SK-N-SH (cell line): ENCODE measurements at regions not wholly inside any gene's neighbourhood (a gene's known extent, or its start where the extent isn't known, plus 50 kb on each side); places are given as distances from the start of the nearest gene placed in this dataset.
A peak's percentile ranks its signal among the peaks of the same experiment; 100 is the strongest.
"Not testable (repeated sequence)": the region's sequence is repeated elsewhere in the genome, so short reads cannot be mapped to it uniquely, and the experiment has no call there.

Experiments
- CTCF ChIA-PET: fragments of 300-600, 350-600 bp; formaldehyde crosslinking; extraction: SDS; loops from one replicate; lab custom pipeline; 2021; lab: Yijun Ruan, JAX
- POLR2A ChIA-PET: fragments of 350-600 bp; sonication (Branson Sonifier 250); formaldehyde crosslinking; extraction: SDS; loops from one replicate; lab custom pipeline; 2020; ENCODE audit warnings: antibody characterized with exemption, inconsistent platforms; lab: Yijun Ruan, JAX
- DNase-seq: peaks from one replicate; pipeline ENCODE4 v3.0.0; 2012
- H2AFZ ChIP-seq: fragments of 200-600 bp; sonication (generic); 2 replicates; pipeline ENCODE4 v1.8.1; 2016; ENCODE audit warnings: antibody characterized with exemption, mild to moderate bottlenecking, low read depth
- H3F3A ChIP-seq: fragments of 200-600 bp; sonication (generic); replicated peaks from 2 replicates; pipeline ENCODE3; 2016; ENCODE audit warnings: antibody characterized with exemption, mild to moderate bottlenecking; ENCODE audit not compliant: insufficient read depth
- H3K27ac ChIP-seq, 2 experiments: fragments of 200-500 bp in 1 of 2; fragments of 200-600 bp in 1 of 2; sonication (Bioruptor generic) in 1 of 2; sonication (generic), shearing (Covaris generic) in 1 of 2; 2 replicates each; pipeline versions ENCODE4 v1.5.1 to v1.6.1; 2014 to 2016; ENCODE audit warnings: low read depth in 2 of 2, inconsistent platforms in 1 of 2, low read length in 1 of 2, mild to moderate bottlenecking in 1 of 2, mixed read lengths in 1 of 2
- H3K27me3 ChIP-seq: fragments of 200-600 bp; sonication (generic), shearing (Covaris generic); 2 replicates; pipeline ENCODE4 v1.6.1; 2016; ENCODE audit warnings: mixed run types; ENCODE audit not compliant: insufficient read depth
- H3K36me3 ChIP-seq, 2 experiments: fragments of 200-500 bp in 1 of 2; fragments of 200-600 bp in 1 of 2; sonication (Bioruptor generic) in 1 of 2; sonication (generic) in 1 of 2; replicated peaks in 1 of 2; 2 replicates each; pipeline versions ENCODE3 to v1.5.1; 2014 to 2016; ENCODE audit warnings: low read length in 1 of 2, mild to moderate bottlenecking in 1 of 2; ENCODE audit not compliant: insufficient read depth in 2 of 2, control insufficient read depth in 1 of 2
- H3K4me1 ChIP-seq, 2 experiments: fragments of 200-500 bp in 1 of 2; fragments of 200-600 bp in 1 of 2; sonication (Bioruptor generic) in 1 of 2; sonication (generic), shearing (Covaris generic) in 1 of 2; 2 replicates each; pipeline versions ENCODE4 v1.5.1 to v1.6.1; 2014 to 2016; ENCODE audit warnings: low read depth in 1 of 2, low read length in 1 of 2, mixed run types in 1 of 2; ENCODE audit not compliant: insufficient read depth in 2 of 2, control insufficient read depth in 1 of 2
- H3K4me2 ChIP-seq: fragments of 200-600 bp; sonication (generic), shearing (Covaris generic); 2 replicates; pipeline ENCODE4 v1.6.1; 2017; ENCODE audit warnings: mixed run types
- H3K4me3 ChIP-seq, 2 experiments: fragments of 200-500 bp in 1 of 2; fragments of 200-600 bp in 1 of 2; sonication (Bioruptor generic) in 1 of 2; sonication (generic), shearing (Covaris generic) in 1 of 2; 2 replicates each; pipeline versions ENCODE4 v1.5.1 to v1.8.1; 2014 to 2016; ENCODE audit warnings: low read depth in 2 of 2, inconsistent platforms in 1 of 2, low read length in 1 of 2, mild to moderate bottlenecking in 1 of 2, mixed read lengths in 1 of 2, moderate library complexity in 1 of 2
- H3K79me2 ChIP-seq: fragments of 200-600 bp; sonication (generic); 2 replicates; pipeline ENCODE4 v1.8.1; 2017; ENCODE audit warnings: mild to moderate bottlenecking; ENCODE audit not compliant: insufficient read depth
- H3K9ac ChIP-seq: fragments of 200-600 bp; sonication (generic); 2 replicates; pipeline ENCODE4 v1.6.1; 2017; ENCODE audit warnings: mixed run types
- H3K9me2 ChIP-seq: fragments of 200-600 bp; sonication (generic); 2 replicates; pipeline ENCODE4 v1.6.1; 2017; ENCODE audit warnings: mixed run types
- H3K9me3 ChIP-seq: fragments of 200-600 bp; sonication (generic); 2 replicates; pipeline ENCODE4 v1.6.1; 2017; ENCODE audit warnings: mixed run types, mild to moderate bottlenecking, moderate library complexity
- H4K20me1 ChIP-seq: fragments of 200-600 bp; sonication (generic); 2 replicates; pipeline ENCODE4 v1.6.1; 2017; ENCODE audit warnings: mild to moderate bottlenecking, mixed run types; ENCODE audit not compliant: insufficient read depth
- EP300 ChIP-seq, 2 experiments: IDR thresholded peaks; 2 replicates each; pipeline versions ENCODE4 v1.4.0 to v1.6.1; 2012; ENCODE audit warnings: borderline replicate concordance in 1 of 2, low read depth in 1 of 2, low read length in 1 of 2
- FOSL2 ChIP-seq: IDR thresholded peaks from 2 replicates; pipeline ENCODE4 v1.4.0; 2012; ENCODE audit warnings: low read depth, mild to moderate bottlenecking, moderate library complexity, borderline replicate concordance
- GABPA ChIP-seq: IDR thresholded peaks from 2 replicates; pipeline ENCODE4 v1.4.0; 2012; ENCODE audit warnings: low read depth, mild to moderate bottlenecking
- PBX3 ChIP-seq: IDR thresholded peaks from 2 replicates; pipeline ENCODE4; 2012
- SMC3 ChIP-seq: IDR thresholded peaks from 2 replicates; pipeline ENCODE4 v1.6.1; 2012; ENCODE audit warnings: low read depth, low read length, improper control_type of control experiment
- TCF12 ChIP-seq: IDR thresholded peaks from 2 replicates; pipeline ENCODE4 v1.4.0; 2012
- WGBS: methylation state at CpG from one replicate; pipeline ENCODE4 v1.1.6; 2017; ENCODE audit warnings: low lambda C conversion rate; 5-methylcytosine and 5-hydroxymethylcytosine counted together

GRCh38 chr16:29157051-29157923, 172.4 kb downstream of the LAT start:
- H3K79me2 ChIP-seq, H3K36me3 ChIP-seq, CTCF ChIA-PET, DNase-seq, H3K4me3 ChIP-seq, H4K20me1 ChIP-seq, POLR2A ChIA-PET, H3K9me3 ChIP-seq, H3F3A ChIP-seq, H2AFZ ChIP-seq, H3K9me2 ChIP-seq, H3K27me3 ChIP-seq: not testable (repeated sequence)
- H3K27ac ChIP-seq = peak overlapping the region; percentile 72 to 82; a peak in 3 of 4 replicates
- 57% methylated on average over 18 of the region's 22 CpGs for WGBS
- peak overlapping the region; percentile 34; the same call in 1 of the 2 replicates for H3K4me2 ChIP-seq
- TF ChIP-seq FOSL2 = peak; percentile 26; the same call in 1 of the 2 replicates
- peak; percentile 13; the same call in 1 of the 2 replicates for TF ChIP-seq TCF12
- TF ChIP-seq PBX3 = 0 out of 2 replicates have a peak, but pooled peaks have one; percentile 19
- peak overlapping the region; percentile 63 for H3K9ac ChIP-seq
- H3K4me1 ChIP-seq = peaks cover 12 to 29% of the 10 kb centered on the region in 2 experiments; a peak in 3 of 4 replicates

- Histone ChIP-seq H3K79me2 (no peaks in the 10 kb centered on the region), H3K9ac (peak overlapping the region; percentile 61), H3K9me2 (no peaks in the 10 kb centered on the region), H3K4me1 (peaks cover 12 to 32% of the 10 kb centered on the region in 2 experiments; a peak in 3 of 4 replicates), H3F3A (no peaks in the 10 kb centered on the region), H3K4me2 (peak overlapping the region; percentile 34)
- POLR2A ChIA-PET = no interaction called here
- 89% methylated on average over 11 of the region's 11 CpGs for WGBS
- TF ChIP-seq PBX3 (no peak), GABPA (no peak), EP300 (IDR thresholded peaks at IDR 0.05; ENCODE audit: borderline replicate concordance in 1 of 2, low read depth in 1 of 2, low read length in 1 of 2) (no peak), SMC3 (no peak)
- TF ChIP-seq, all 33 proteins: peak for 0
- H4K20me1 ChIP-seq = no peaks in the 10 kb centered on the region
- H3K27ac ChIP-seq = peak overlapping the region in 1 of 2 experiments; percentile 82; a peak in 2 of 4 replicates
- H3K9me3 ChIP-seq = no peaks in the 10 kb centered on the region
- CTCF ChIA-PET = no interaction called here
- no peaks in the 10 kb centered on the region for H3K36me3 ChIP-seq
- no peak overlapping the region for H3K4me3 ChIP-seq
- no peak for DNase-seq
- H3K27me3 ChIP-seq = no peaks in the 10 kb centered on the region
- no peak overlapping the region for H2AFZ ChIP-seq
Measured at GRCh38 chr16:29156511-29156910, 171.7 kb downstream of the LAT start.

- H3F3A ChIP-seq, H3K27ac ChIP-seq, H3K4me2 ChIP-seq, CTCF ChIA-PET, H3K4me3 ChIP-seq, H2AFZ ChIP-seq, H3K9me2 ChIP-seq, H3K36me3 ChIP-seq, H3K9me3 ChIP-seq, DNase-seq, POLR2A ChIA-PET, H3K27me3 ChIP-seq, H4K20me1 ChIP-seq, H3K9ac ChIP-seq, H3K79me2 ChIP-seq: not testable (repeated sequence)
- WGBS = 98% methylated on average over 12 of the region's 17 CpGs
- H3K4me1 ChIP-seq = peaks cover 12 to 32% of the 10 kb centered on the region in 2 experiments; a peak in 3 of 4 replicates
Measured at GRCh38 chr16:29155866-29156200, 171.0 kb downstream of the LAT start.

- CTCF ChIA-PET, H2AFZ ChIP-seq, H4K20me1 ChIP-seq, POLR2A ChIA-PET, H3K27me3 ChIP-seq, H3K36me3 ChIP-seq, H3K4me2 ChIP-seq, H3K79me2 ChIP-seq, DNase-seq, H3K9me2 ChIP-seq, H3K9me3 ChIP-seq, H3K27ac ChIP-seq, H3K4me3 ChIP-seq, H3K9ac ChIP-seq, H3F3A ChIP-seq: not testable (repeated sequence)
- WGBS = 92% methylated on average over 19 of the region's 29 CpGs
- H3K4me1 ChIP-seq = peaks cover 12 to 32% of the 10 kb centered on the region in 2 experiments; a peak in 3 of 4 replicates
Measured at GRCh38 chr16:29155131-29155865, 170.4 kb downstream of the LAT start.
